GM23338 (cell line): ENCODE measurements at regions not wholly inside any gene's neighbourhood (a gene's known extent, or its start where the extent isn't known, plus 50 kb on each side); places are given as distances from the start of the nearest gene placed in this dataset.

Experiments used
- ATAC-seq: fragments of 200-7000 bp; cut with Tn5 transposase; 3 replicates; pipeline ENCODE4 v1.9.1; 2020
- DNase-seq: peaks from one replicate; pipeline ENCODE4 v3.0.0-alpha.2; 2015; ENCODE audit warnings: low spot score
- H2AFZ ChIP-seq: fragments of 200-600 bp; sonication (generic); 2 replicates; pipeline ENCODE4 v1.8.0; 2016; ENCODE audit warnings: antibody characterized with exemption, mild to moderate bottlenecking, moderate library complexity
- H3F3A ChIP-seq: fragments of 200-600 bp; sonication (generic); replicated peaks from 2 replicates; pipeline ENCODE4 v1.8.0; 2017; ENCODE audit warnings: antibody characterized with exemption, mixed run types, low read depth
- H3K27ac ChIP-seq: fragments of 200-600 bp; sonication (generic); 2 replicates; pipeline ENCODE4 v1.6.1; 2016; ENCODE audit warnings: low read depth
- H3K27me3 ChIP-seq: fragments of 200-600 bp; sonication (generic); 2 replicates; pipeline ENCODE4 v1.8.0; 2016; ENCODE audit warnings: mild to moderate bottlenecking, mixed run types, moderate library complexity; ENCODE audit not compliant: insufficient read depth
- H3K36me3 ChIP-seq: fragments of 200-600 bp; sonication (generic); 2 replicates; pipeline ENCODE4 v1.8.0; 2016; ENCODE audit warnings: mild to moderate bottlenecking; ENCODE audit not compliant: insufficient read depth
- H3K4me1 ChIP-seq: fragments of 200-600 bp; sonication (generic); 2 replicates; pipeline ENCODE4 v1.8.0; 2016; ENCODE audit warnings: mild to moderate bottlenecking, moderate library complexity; ENCODE audit not compliant: insufficient read depth
- H3K4me2 ChIP-seq: fragments of 200-600 bp; sonication (generic); 2 replicates; pipeline ENCODE4 v1.7.1; 2017; ENCODE audit warnings: mixed run types
- H3K4me3 ChIP-seq: fragments of 200-600 bp; sonication (generic); 2 replicates; pipeline ENCODE4 v1.6.1; 2016; ENCODE audit warnings: mixed run types
- H3K79me2 ChIP-seq: fragments of 200-600 bp; sonication (generic); replicated peaks from 2 replicates; pipeline ENCODE4 v1.8.0; 2017; ENCODE audit warnings: mild to moderate bottlenecking; ENCODE audit not compliant: insufficient read depth
- H3K9me2 ChIP-seq: fragments of 200-600 bp; sonication (generic); 2 replicates; pipeline ENCODE4 v1.8.0; 2017; ENCODE audit not compliant: insufficient read depth
- H4K20me1 ChIP-seq: fragments of 200-600 bp; sonication (generic); replicated peaks from 2 replicates; pipeline ENCODE4 v1.8.0; 2017; ENCODE audit warnings: mild to moderate bottlenecking; ENCODE audit not compliant: insufficient read depth
- H3K27ac Mint-ChIP-seq: 2 replicates; pipeline ENCODE4 v1.8.0; 2020; ENCODE audit warnings: inconsistent platforms, mild to moderate bottlenecking, moderate library complexity, mixed read lengths
- H3K27me3 Mint-ChIP-seq: 3 replicates; pipeline ENCODE4 v1.8.0; 2022; ENCODE audit warnings: low read depth, mild to moderate bottlenecking, moderate library complexity, mixed read lengths, inconsistent platforms; ENCODE audit not compliant: insufficient read depth, poor library complexity
- H3K36me3 Mint-ChIP-seq: 3 replicates; pipeline ENCODE4 v1.8.0; 2021; ENCODE audit warnings: low read depth, mild to moderate bottlenecking, inconsistent platforms, moderate library complexity, mixed read lengths
- H3K4me1 Mint-ChIP-seq: 3 replicates; pipeline ENCODE4 v1.8.0; 2020; ENCODE audit warnings: mild to moderate bottlenecking, inconsistent platforms, mixed read lengths
- H3K4me3 Mint-ChIP-seq: 3 replicates; pipeline ENCODE4 v1.8.0; 2021; ENCODE audit warnings: moderate library complexity, mild to moderate bottlenecking, inconsistent platforms, mixed read lengths
- H3K9me3 Mint-ChIP-seq: 3 replicates; pipeline ENCODE4 v1.8.0; 2020; ENCODE audit warnings: moderate library complexity, mild to moderate bottlenecking, inconsistent platforms, mixed read lengths
- CREB1 ChIP-seq: fragments of 250-450 bp; sonication (Bioruptor Pico); IDR thresholded peaks from 2 replicates; pipeline ENCODE4 v1.5.0; 2020; ENCODE audit warnings: low read depth, mild to moderate bottlenecking, moderate library complexity
- CTCF ChIP-seq, 2 experiments: fragments of 200-600 bp in 1 of 2; sonication (generic) in 1 of 2; conservative IDR thresholded peaks; 2 replicates each; pipeline versions ENCODE4 v1.5.1 to v1.6.1; 2016 to 2017; ENCODE audit warnings: antibody characterized with exemption in 2 of 2, low read depth in 2 of 2, mild to moderate bottlenecking in 2 of 2, moderate library complexity in 1 of 2
- EZH2 ChIP-seq: fragments of 200-600 bp; sonication (generic); IDR thresholded peaks from one replicate; pipeline ENCODE4 v1.8.0; 2017; ENCODE audit warnings: antibody characterized with exemption, mild to moderate bottlenecking, low read depth; ENCODE audit not compliant: unreplicated experiment
- EZH2phosphoT487 ChIP-seq: fragments of 200-600 bp; sonication (generic); IDR thresholded peaks from one replicate; pipeline ENCODE4 v1.8.1; 2018; ENCODE audit warnings: antibody characterized with exemption; ENCODE audit not compliant: unreplicated experiment
- JUNB ChIP-seq: IDR thresholded peaks from one replicate; pipeline ENCODE4 v1.6.1; 2016; ENCODE audit warnings: antibody characterized with exemption; ENCODE audit not compliant: unreplicated experiment
- NANOG ChIP-seq: IDR thresholded peaks from 2 replicates; pipeline ENCODE4 v1.6.1; 2016; ENCODE audit warnings: antibody characterized with exemption, borderline replicate concordance
- POLR2AphosphoS5 ChIP-seq: IDR thresholded peaks from 2 replicates; pipeline ENCODE4 v1.6.1; 2016; ENCODE audit warnings: antibody characterized with exemption, low read depth
- STAT1 ChIP-seq: IDR thresholded peaks from one replicate; pipeline ENCODE4 v1.6.1; 2016; ENCODE audit warnings: antibody characterized with exemption; ENCODE audit not compliant: unreplicated experiment
- ZNF114 ChIP-seq: fragments of 250-450 bp; sonication (Bioruptor Pico); IDR thresholded peaks from 2 replicates; pipeline ENCODE4 v1.5.0; 2020; ENCODE audit warnings: mild to moderate bottlenecking, moderate library complexity
- ZNF331 ChIP-seq: fragments of 250-450 bp; sonication (Bioruptor Pico); IDR thresholded peaks from 2 replicates; pipeline ENCODE4 v1.5.0; 2020; ENCODE audit warnings: low read depth, mild to moderate bottlenecking, moderate library complexity
- TF ChIP-seq, protein P1 (sequence below): IDR thresholded peaks from 2 replicates; pipeline ENCODE4 v1.6.1; 2016; ENCODE audit warnings: antibody characterized with exemption
- TF ChIP-seq, protein P2 (sequence below): IDR thresholded peaks from one replicate; pipeline ENCODE4 v1.6.1; 2018; ENCODE audit warnings: antibody characterized with exemption; ENCODE audit not compliant: unreplicated experiment
- TF ChIP-seq, protein P3 (sequence below): fragments of 250-450 bp; sonication (Bioruptor Pico); IDR thresholded peaks from 2 replicates; pipeline ENCODE4 v1.5.0; 2020; ENCODE audit warnings: mild to moderate bottlenecking, moderate library complexity

DNA sequence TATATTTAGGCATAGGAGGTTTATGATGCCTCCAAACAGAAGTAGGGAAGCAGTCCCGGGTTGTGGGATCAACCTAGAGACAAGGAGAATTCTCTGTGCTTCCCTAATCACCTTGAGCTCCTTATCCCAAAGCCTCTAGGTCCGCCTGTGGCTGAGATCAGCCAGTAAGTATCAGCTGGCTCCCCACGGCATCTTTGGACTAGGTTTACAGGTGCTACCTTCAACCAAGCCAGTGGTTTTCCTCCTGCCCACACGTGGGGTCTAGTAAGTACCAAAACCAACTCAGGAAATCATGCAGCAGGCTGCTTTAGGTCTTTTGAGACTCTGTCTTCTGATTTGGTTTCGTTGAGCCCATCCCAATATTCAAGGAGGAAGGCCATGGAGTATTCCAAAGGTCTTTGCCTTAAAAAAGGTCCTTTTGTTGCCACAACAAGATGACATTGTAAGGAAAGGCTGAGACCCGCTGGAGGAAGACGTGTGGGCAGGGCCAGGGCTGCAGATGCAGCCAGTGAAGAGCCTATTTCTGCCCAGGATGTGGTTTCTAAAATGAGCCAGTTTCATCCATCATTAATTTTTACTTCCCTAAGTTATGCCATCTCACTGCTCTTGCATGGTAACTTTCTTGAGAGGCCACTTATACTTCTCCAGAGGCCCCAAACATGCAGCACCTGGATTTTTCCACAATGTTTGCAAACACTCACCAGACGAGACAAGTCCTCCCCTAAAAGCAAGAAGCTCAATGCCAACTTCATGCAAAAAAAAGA is 248.7 kb downstream of the RNF152 start:
- no peak overlapping the region for H3K4me3 ChIP-seq
- DNase-seq, result no peak
- no peak overlapping the region for H3K4me2 ChIP-seq
- TF ChIP-seq, protein P1, sequence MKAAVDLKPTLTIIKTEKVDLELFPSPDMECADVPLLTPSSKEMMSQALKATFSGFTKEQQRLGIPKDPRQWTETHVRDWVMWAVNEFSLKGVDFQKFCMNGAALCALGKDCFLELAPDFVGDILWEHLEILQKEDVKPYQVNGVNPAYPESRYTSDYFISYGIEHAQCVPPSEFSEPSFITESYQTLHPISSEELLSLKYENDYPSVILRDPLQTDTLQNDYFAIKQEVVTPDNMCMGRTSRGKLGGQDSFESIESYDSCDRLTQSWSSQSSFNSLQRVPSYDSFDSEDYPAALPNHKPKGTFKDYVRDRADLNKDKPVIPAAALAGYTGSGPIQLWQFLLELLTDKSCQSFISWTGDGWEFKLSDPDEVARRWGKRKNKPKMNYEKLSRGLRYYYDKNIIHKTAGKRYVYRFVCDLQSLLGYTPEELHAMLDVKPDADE, result no peak
- no peak for TF ChIP-seq NANOG
- TF ChIP-seq, protein P2, sequence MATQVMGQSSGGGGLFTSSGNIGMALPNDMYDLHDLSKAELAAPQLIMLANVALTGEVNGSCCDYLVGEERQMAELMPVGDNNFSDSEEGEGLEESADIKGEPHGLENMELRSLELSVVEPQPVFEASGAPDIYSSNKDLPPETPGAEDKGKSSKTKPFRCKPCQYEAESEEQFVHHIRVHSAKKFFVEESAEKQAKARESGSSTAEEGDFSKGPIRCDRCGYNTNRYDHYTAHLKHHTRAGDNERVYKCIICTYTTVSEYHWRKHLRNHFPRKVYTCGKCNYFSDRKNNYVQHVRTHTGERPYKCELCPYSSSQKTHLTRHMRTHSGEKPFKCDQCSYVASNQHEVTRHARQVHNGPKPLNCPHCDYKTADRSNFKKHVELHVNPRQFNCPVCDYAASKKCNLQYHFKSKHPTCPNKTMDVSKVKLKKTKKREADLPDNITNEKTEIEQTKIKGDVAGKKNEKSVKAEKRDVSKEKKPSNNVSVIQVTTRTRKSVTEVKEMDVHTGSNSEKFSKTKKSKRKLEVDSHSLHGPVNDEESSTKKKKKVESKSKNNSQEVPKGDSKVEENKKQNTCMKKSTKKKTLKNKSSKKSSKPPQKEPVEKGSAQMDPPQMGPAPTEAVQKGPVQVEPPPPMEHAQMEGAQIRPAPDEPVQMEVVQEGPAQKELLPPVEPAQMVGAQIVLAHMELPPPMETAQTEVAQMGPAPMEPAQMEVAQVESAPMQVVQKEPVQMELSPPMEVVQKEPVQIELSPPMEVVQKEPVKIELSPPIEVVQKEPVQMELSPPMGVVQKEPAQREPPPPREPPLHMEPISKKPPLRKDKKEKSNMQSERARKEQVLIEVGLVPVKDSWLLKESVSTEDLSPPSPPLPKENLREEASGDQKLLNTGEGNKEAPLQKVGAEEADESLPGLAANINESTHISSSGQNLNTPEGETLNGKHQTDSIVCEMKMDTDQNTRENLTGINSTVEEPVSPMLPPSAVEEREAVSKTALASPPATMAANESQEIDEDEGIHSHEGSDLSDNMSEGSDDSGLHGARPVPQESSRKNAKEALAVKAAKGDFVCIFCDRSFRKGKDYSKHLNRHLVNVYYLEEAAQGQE, result no peak
- TF ChIP-seq CTCF (conservative IDR thresholded peaks at IDR 0.05; ENCODE audit: low read depth in 2 of 2), result no peak
- TF ChIP-seq POLR2AphosphoS5, result no peak
- no peak for TF ChIP-seq STAT1
- TF ChIP-seq JUNB, result no peak
- no peak for TF ChIP-seq EZH2phosphoT487
- TF ChIP-seq, protein P3, sequence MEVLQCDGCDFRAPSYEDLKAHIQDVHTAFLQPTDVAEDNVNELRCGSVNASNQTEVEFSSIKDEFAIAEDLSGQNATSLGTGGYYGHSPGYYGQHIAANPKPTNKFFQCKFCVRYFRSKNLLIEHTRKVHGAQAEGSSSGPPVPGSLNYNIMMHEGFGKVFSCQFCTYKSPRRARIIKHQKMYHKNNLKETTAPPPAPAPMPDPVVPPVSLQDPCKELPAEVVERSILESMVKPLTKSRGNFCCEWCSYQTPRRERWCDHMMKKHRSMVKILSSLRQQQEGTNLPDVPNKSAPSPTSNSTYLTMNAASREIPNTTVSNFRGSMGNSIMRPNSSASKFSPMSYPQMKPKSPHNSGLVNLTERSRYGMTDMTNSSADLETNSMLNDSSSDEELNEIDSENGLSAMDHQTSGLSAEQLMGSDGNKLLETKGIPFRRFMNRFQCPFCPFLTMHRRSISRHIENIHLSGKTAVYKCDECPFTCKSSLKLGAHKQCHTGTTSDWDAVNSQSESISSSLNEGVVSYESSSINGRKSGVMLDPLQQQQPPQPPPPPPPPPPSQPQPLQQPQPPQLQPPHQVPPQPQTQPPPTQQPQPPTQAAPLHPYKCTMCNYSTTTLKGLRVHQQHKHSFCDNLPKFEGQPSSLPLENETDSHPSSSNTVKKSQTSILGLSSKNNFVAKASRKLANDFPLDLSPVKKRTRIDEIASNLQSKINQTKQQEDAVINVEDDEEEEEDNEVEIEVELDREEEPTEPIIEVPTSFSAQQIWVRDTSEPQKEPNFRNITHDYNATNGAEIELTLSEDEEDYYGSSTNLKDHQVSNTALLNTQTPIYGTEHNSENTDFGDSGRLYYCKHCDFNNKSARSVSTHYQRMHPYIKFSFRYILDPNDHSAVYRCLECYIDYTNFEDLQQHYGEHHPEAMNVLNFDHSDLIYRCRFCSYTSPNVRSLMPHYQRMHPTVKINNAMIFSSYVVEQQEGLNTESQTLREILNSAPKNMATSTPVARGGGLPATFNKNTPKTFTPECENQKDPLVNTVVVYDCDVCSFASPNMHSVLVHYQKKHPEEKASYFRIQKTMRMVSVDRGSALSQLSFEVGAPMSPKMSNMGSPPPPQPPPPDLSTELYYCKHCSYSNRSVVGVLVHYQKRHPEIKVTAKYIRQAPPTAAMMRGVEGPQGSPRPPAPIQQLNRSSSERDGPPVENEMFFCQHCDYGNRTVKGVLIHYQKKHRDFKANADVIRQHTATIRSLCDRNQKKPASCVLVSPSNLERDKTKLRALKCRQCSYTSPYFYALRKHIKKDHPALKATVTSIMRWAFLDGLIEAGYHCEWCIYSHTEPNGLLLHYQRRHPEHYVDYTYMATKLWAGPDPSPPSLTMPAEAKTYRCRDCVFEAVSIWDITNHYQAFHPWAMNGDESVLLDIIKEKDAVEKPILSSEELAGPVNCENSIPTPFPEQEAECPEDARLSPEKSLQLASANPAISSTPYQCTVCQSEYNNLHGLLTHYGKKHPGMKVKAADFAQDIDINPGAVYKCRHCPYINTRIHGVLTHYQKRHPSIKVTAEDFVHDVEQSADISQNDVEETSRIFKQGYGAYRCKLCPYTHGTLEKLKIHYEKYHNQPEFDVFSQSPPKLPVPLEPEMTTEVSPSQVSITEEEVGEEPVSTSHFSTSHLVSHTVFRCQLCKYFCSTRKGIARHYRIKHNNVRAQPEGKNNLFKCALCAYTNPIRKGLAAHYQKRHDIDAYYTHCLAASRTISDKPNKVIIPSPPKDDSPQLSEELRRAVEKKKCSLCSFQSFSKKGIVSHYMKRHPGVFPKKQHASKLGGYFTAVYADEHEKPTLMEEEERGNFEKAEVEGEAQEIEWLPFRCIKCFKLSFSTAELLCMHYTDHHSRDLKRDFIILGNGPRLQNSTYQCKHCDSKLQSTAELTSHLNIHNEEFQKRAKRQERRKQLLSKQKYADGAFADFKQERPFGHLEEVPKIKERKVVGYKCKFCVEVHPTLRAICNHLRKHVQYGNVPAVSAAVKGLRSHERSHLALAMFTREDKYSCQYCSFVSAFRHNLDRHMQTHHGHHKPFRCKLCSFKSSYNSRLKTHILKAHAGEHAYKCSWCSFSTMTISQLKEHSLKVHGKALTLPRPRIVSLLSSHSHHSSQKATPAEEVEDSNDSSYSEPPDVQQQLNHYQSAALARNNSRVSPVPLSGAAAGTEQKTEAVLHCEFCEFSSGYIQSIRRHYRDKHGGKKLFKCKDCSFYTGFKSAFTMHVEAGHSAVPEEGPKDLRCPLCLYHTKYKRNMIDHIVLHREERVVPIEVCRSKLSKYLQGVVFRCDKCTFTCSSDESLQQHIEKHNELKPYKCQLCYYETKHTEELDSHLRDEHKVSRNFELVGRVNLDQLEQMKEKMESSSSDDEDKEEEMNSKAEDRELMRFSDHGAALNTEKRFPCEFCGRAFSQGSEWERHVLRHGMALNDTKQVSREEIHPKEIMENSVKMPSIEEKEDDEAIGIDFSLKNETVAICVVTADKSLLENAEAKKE (CRISPR knock-in tag), result no peak
- no peak for TF ChIP-seq CREB1 (CRISPR knock-in tag)
- TF ChIP-seq EZH2, result no peak
- TF ChIP-seq ZNF331 (CRISPR knock-in tag), result no peak
- TF ChIP-seq ZNF114 (CRISPR knock-in tag), result no peak
- no peak overlapping the region for H2AFZ ChIP-seq
- Mint-ChIP-seq H3K9me3 (no peaks in the 10 kb centered on the region; the same call in 2 of the 3 replicates), H3K36me3 (no peaks in the 10 kb centered on the region; the same call in 2 of the 3 replicates), H3K4me3 (no peak overlapping the region), H3K4me1 (peaks cover 3% of the 10 kb centered on the region), H3K27ac (no peak overlapping the region), H3K27me3 (peaks cover 17% of the 10 kb centered on the region)
- no peaks in the 10 kb centered on the region for H3F3A ChIP-seq
- H3K27ac ChIP-seq, result no peak overlapping the region
- peaks cover 21% of the 10 kb centered on the region for H3K27me3 ChIP-seq
- H3K79me2 ChIP-seq, result no peaks in the 10 kb centered on the region
- no peaks in the 10 kb centered on the region for H3K4me1 ChIP-seq
- no peaks in the 10 kb centered on the region for H4K20me1 ChIP-seq
- no peaks in the 10 kb centered on the region for H3K36me3 ChIP-seq
- H3K9me2 ChIP-seq, result no peaks in the 10 kb centered on the region
- no peak for ATAC-seq
